ENCODE measurements at regions not wholly inside any gene's neighbourhood (a gene's known extent, or its start where the extent isn't known, plus 50 kb on each side); places are given as distances from the start of the nearest gene placed in this dataset.

DNA sequence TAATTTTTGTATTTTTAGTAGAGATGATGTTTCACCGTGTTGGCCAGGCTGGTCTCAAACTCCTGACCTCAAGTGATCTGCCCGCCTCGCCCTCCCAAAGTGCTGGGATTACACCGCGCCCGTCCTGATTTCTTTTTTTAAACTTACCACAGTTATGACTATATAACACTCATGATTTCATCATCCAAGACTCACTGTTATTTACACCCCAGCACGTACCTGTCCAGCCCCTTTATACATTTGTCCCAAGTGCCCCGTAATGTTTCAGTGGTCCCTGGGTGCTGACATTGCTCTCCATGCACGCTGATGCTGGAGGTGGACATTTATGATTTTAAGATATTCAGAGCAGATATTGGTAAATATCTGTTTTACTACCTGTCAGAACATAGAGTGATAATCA, 219.9 kb upstream of the GMDS start:
- Mint-ChIP-seq H3K27me3 (ENCODE audit: unreplicated experiment) (peaks cover 3% of the 10 kb centered on the region), H3K4me3 (ENCODE audit: unreplicated experiment) (no peak overlapping the region), H3K4me1 (ENCODE audit: low read depth, unreplicated experiment) (no peaks in the 10 kb centered on the region), H3K36me3 (ENCODE audit: unreplicated experiment) (no peaks in the 10 kb centered on the region), H3K27ac (ENCODE audit: unreplicated experiment) (no peak overlapping the region), H3K9me3 (ENCODE audit: unreplicated experiment) (no peaks in the 10 kb centered on the region)
- DNase-seq = no peak
- TF ChIP-seq, protein P1, sequence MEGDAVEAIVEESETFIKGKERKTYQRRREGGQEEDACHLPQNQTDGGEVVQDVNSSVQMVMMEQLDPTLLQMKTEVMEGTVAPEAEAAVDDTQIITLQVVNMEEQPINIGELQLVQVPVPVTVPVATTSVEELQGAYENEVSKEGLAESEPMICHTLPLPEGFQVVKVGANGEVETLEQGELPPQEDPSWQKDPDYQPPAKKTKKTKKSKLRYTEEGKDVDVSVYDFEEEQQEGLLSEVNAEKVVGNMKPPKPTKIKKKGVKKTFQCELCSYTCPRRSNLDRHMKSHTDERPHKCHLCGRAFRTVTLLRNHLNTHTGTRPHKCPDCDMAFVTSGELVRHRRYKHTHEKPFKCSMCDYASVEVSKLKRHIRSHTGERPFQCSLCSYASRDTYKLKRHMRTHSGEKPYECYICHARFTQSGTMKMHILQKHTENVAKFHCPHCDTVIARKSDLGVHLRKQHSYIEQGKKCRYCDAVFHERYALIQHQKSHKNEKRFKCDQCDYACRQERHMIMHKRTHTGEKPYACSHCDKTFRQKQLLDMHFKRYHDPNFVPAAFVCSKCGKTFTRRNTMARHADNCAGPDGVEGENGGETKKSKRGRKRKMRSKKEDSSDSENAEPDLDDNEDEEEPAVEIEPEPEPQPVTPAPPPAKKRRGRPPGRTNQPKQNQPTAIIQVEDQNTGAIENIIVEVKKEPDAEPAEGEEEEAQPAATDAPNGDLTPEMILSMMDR (IDR thresholded peaks at IDR 0.05; ENCODE audit: partially characterized antibody, unreplicated experiment) = no peak

DNA sequence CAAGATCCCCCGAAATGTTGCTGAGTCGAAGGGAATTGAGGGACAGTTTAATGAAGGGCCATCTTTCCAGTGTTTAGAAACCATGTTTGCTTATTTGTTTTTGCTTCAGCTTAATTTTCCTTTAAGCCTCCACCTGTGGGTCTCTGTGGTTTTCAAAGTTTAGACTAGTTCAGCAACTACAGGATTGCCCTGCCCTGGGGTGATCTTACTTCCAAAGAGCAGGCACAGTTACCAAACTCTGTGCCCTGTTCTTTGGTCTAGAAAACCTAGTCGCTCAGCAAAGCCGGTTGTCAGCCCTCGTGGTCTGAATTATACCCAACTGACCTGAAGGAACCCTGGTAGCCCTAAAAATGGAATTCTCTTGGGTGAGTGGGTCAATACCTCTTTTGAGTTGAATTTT, 219.2 kb upstream of the GMDS start:
- Mint-ChIP-seq H3K27me3 (ENCODE audit: unreplicated experiment) (peaks cover 6% of the 10 kb centered on the region), H3K27ac (ENCODE audit: unreplicated experiment) (no peak overlapping the region), H3K36me3 (ENCODE audit: unreplicated experiment) (no peaks in the 10 kb centered on the region), H3K4me3 (ENCODE audit: unreplicated experiment) (no peak overlapping the region), H3K4me1 (ENCODE audit: low read depth, unreplicated experiment) (no peaks in the 10 kb centered on the region), H3K9me3 (ENCODE audit: unreplicated experiment) (no peaks in the 10 kb centered on the region)
- DNase-seq = no peak
- TF ChIP-seq, protein P1 (IDR thresholded peaks at IDR 0.05; ENCODE audit: partially characterized antibody, unreplicated experiment) = no peak

DNA sequence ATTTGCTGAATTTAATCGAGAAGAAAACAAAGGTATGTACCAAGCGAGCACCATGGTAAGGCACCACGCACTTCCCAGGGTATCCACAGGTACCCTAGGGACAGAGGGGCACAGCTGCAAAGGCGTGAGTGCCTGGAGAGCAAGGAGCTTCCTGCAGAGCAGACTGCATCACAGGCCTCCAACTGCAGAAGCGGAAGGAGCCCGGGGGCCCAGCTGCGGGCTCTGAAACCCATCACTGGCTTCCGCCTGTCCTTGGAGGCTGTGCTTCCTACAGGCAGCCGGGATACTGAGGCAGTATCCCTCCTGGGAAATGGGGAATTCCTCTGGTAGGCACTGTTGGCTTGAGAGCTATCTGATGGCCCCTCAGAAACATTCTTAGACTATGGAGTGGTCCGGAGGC, 217.4 kb upstream of the GMDS start:
- Mint-ChIP-seq H3K36me3 (ENCODE audit: unreplicated experiment) (no peaks in the 10 kb centered on the region), H3K4me1 (ENCODE audit: low read depth, unreplicated experiment) (no peaks in the 10 kb centered on the region), H3K4me3 (ENCODE audit: unreplicated experiment) (no peak overlapping the region), H3K27me3 (ENCODE audit: unreplicated experiment) (peaks cover 6% of the 10 kb centered on the region), H3K27ac (ENCODE audit: unreplicated experiment) (no peak overlapping the region), H3K9me3 (ENCODE audit: unreplicated experiment) (no peaks in the 10 kb centered on the region)
- TF ChIP-seq, protein P1 (IDR thresholded peaks at IDR 0.05; ENCODE audit: partially characterized antibody, unreplicated experiment) = no peak
- DNase-seq = no peak

- DNase-seq = no peak
- Mint-ChIP-seq H3K9me3 (ENCODE audit: unreplicated experiment) (no peaks in the 10 kb centered on the region), H3K4me1 (ENCODE audit: low read depth, unreplicated experiment) (peaks cover 4% of the 10 kb centered on the region), H3K27me3 (ENCODE audit: unreplicated experiment) (peaks cover 6% of the 10 kb centered on the region), H3K27ac (ENCODE audit: unreplicated experiment) (no peak overlapping the region), H3K4me3 (ENCODE audit: unreplicated experiment) (no peak overlapping the region), H3K36me3 (ENCODE audit: unreplicated experiment) (no peaks in the 10 kb centered on the region)
- TF ChIP-seq, protein P1 (IDR thresholded peaks at IDR 0.05; ENCODE audit: partially characterized antibody, unreplicated experiment) = no peak
Observed at GRCh38 chr6:2460216-2460745, 214.9 kb upstream of the GMDS start.

GRCh38 chr6:2454180-2454579, 208.8 kb upstream of the GMDS start:
- no peaks in the 10 kb centered on the region for H3K9me3 Mint-ChIP-seq (ENCODE audit: unreplicated experiment)
- H3K4me1 Mint-ChIP-seq (ENCODE audit: low read depth, unreplicated experiment) = peaks cover 6% of the 10 kb centered on the region
- H3K36me3 Mint-ChIP-seq (ENCODE audit: unreplicated experiment) = no peaks in the 10 kb centered on the region
- no peak overlapping the region for H3K4me3 Mint-ChIP-seq (ENCODE audit: unreplicated experiment)
- H3K27ac Mint-ChIP-seq (ENCODE audit: unreplicated experiment) = no peak overlapping the region
- TF ChIP-seq, protein P1 (IDR thresholded peaks at IDR 0.05; ENCODE audit: partially characterized antibody, unreplicated experiment) = no peak
- H3K27me3 Mint-ChIP-seq (ENCODE audit: unreplicated experiment) = no peaks in the 10 kb centered on the region
- DNase-seq = no peak
